DMS153 treated with DMSO at 0.1 percent for 48 hours (cell line): ENCODE measurements at regions not wholly inside any gene's neighbourhood (a gene's known extent, or its start where the extent isn't known, plus 50 kb on each side); places are given as distances from the start of the nearest gene placed in this dataset.

ENCODE experiments used
- DNase-seq: peaks from one replicate; lab custom pipeline; 2025; ENCODE audit not compliant: unreplicated experiment; lab: John Stamatoyannopoulos, UW

GRCh38 chr2:51107841-51108240 is 75.9 kb upstream of the NRXN1 start:
- DNase-seq, result no peak

DNA sequence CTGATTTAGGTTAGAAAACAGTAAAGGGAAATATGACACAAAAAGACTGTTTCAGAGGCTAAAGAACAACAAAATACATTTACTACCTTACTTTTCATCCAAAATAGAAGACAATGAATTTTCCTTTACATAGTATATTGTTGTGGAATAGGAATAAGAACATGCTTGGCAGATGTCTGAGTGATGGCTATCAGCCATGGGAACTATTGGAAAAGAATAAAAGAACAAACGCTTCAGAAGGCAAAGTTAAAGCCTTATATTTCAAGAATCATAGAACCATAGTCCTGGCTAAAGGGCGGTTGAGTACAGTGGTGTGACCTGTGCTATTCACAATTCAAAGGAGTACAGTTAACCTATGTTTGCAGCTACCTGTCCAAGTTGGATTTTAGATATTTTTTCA is 73.9 kb upstream of the NRXN1 start:
- no peak for DNase-seq

- no peak for DNase-seq
Measured at GRCh38 chr2:51103205-51103604, 71.3 kb upstream of the NRXN1 start.

DNA sequence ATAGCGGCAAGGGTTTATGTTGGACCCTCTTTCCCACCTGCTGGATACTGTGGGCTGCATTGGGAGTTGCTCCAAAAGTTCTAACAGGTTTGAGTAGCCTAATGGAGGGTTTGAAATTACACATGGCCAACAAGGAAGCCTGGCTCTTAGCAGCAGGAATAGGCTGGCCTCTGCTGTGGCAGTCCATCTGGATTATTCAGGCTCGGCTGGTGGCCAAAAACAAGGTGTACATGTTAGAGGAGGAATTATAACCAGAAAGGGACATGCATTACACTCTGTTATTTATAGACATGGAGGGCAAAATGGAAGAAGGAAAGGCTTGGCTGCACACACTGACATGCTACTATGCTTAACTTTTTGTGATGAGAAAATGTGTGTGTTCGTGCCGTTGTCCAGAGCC is 61.1 kb upstream of the NRXN1 start:
- DNase-seq, result no peak

DNA sequence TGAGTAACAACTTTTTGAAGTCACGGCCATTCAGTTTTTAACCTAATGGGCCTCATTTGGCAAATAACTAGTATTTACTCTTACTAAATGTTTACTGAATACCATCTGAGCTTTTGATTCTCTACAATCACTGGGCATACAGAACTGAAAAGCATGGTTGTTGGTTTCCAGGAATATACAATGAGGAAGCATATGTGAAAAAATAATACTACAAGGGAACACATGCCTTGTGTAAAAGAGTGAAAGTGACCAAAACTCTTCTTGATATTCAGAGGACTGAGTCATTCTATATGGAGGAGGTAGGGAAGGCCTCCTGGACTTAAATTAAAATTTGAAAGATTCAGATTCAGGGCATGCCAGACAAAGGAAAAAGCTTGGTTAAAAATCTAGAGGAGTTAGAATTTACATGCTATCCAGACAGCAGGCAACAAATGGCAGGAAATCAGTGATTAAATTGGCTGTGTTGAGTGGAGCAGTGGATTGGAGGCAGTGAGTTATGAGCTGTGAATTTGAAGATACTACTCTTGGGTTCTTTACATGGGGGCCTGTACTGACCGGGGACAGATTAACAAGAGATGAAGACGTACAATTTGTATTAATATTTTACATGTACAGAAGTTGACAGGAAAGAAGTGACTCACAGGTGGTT is 53.6 kb upstream of the NRXN1 start:
- no peak for DNase-seq

- no peak for DNase-seq
Measured at GRCh38 chr2:51084750-51085149, 52.8 kb upstream of the NRXN1 start.
